ENCODE measurements at regions not wholly inside any gene's neighbourhood (a gene's known extent, or its start where the extent isn't known, plus 50 kb on each side); places are given as distances from the start of the nearest gene placed in this dataset.
"Not testable (repeated sequence)": the region's sequence is repeated elsewhere in the genome, so short reads cannot be mapped to it uniquely, and the experiment has no call there.

DNA sequence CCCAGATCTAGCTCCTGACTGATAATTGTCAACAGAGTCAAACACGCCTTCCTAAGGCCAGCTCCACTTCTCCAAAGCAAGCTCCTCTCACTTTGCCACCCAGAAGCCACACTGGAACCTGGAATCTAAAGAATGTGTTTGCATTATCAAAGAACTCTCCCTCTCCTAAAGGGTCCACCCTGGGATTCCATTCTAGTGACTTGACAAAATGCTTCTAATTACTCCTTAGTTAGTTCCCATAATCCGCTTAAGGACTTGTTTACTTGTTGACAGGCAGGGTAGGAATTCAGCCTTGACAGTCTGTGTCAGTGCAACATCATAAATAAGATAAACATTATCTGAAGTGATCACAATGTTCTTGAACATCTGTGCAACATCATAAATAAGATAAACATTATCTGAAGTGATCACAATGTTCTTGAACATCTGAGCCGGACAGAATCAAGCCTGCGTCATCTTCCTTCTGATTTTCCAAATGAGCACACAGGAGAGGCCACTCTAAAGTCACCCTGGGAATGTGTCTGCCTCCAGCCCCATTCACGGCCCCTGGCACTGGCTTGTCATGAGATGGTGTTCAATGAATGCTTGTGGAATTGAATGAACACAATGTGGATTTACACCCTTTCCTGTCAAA lies 512.1 kb downstream of the IRS2 start:
- peak; percentile 78 for DNase-seq (ENCODE audit: low read depth)

DNA sequence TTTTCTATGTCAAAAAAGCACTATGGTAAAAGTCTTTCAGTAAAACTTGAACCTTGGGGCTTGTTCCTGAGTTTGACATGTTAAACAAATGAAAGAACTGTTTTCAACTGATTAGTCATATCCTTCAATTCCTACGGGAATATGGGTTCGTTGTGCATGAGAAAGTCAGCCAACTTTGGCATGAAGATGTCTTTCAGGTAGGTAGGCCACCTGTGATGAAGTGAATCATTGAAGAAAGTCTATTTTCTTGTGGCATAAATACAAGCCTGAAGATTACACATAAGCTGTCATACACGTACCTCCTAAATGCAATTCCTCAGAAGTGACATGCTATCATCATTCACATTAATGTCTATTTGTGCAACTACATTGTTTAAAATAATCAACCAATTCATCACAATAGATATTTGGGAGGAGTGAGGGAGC lies 513.0 kb downstream of the IRS2 start:
- no peak for DNase-seq (ENCODE audit: low read depth)

DNA sequence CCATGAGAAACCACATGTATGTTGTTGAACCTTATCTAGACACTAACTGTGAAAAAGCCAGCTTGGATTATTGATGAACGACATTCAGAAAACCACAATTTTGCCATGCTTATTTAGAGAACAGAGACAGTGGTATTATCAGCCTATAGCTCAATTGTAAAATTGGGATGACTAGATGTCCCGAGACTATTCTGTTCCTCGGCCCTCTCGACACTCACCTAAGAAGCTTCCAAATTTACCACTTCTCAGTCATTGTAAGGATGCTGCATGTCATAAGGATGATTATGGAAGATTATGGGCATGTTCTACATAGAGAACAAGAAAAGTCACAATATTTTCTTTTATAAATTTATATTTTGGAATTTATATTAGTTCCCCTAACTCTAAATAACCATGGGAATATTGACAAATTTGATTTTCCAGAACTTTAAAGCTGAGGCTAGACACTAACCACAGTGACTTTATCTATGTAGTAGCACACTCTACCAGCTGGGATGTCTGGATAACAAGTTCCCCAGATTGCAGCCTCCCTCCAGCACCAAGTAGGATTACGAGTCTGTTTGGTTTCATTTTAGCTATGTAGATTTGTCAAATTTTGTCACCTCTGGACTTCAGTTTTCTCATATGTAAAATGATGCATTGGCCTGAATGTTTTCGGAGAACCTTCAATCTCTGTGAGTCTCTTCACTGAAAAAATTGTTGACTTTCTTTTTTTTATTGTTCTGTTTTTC lies 513.6 kb downstream of the IRS2 start:
- no peak for DNase-seq (ENCODE audit: low read depth)

DNA sequence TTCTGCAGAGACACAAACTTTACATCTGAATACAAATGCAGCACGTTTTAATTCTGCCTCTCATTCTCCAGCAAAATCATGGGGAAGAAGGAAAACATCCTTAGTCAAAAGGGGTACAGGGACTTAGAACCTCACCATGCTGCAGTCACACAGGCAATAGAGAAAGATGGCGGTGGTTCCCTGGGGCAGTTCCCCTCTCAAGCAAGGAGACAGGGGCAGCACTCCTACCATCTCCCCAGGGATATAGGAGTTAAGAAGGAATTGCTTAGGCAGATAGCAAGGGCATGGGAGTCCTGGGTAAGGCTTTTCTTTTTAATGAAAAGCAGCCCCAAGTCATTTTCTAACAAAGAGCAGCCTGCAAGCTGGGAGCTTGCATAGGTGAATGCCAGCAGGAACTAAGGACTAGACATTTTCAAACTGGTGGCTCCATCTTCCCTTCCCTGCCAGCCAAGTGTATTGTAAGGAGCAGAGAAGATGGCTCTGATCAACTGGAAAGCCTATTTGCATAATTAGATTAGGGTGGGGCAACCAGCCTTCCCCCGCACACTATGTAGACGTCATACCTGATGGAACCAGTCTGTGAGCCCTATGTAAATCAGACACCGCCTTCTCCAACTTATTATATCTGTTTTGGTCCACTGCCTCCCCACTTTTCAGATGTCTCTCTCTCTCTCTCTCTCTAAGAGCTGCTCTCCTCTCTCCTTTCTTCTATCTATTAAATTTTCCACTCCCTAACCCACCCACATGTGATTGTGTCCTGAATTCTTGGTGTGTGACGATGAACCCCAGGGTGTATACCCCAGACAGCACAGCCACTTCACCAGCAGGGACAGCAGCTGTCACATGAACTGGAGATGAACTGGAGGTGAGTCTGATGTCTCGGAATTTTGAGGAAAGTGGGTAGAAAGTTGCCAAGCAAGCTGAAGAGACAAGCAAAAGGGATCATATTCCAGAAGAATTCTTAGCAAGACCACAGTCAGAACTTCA lies 514.5 kb downstream of the IRS2 start:
- DNase-seq (ENCODE audit: low read depth), result no peak

DNA sequence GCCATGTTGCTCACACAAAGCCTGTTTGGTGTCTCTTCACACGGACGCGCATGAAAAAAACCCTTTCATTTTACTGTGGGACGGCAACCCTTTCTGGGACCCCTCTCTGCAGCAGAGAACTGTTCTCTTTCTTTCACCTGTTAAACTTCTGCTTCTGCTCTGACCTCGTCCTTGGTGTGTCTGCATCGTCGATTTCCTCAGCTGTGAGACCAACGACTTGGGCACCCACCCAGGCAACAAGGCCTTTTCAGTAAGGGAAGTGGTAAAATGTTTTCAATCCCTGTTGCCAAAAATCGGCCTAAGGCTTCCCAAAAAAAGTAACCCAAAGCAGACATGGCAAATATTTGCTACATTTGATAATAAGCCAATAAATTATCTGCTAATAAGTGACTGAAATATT lies 515.3 kb downstream of the IRS2 start:
- no peak for DNase-seq (ENCODE audit: low read depth)

DNA sequence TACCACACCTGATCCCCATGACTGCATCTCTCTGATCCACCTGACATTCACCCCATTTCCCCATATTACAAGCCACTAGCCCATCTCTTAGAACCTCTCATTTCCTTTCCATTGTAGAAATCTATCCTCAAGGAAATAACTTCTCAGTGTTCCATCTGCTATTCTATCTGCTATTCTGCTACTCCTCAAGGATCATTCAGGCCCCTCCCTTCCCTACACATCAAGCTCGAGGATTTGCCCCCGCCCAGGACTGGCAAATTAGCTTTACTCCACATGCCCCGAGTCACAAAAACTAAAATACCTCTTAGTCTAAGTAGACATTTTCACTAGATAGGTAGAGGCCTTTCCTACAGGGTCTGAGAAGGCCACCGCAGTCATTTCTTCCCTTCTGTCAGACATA lies 517.0 kb downstream of the IRS2 start:
- DNase-seq (ENCODE audit: low read depth), result not testable (repeated sequence)

DNA sequence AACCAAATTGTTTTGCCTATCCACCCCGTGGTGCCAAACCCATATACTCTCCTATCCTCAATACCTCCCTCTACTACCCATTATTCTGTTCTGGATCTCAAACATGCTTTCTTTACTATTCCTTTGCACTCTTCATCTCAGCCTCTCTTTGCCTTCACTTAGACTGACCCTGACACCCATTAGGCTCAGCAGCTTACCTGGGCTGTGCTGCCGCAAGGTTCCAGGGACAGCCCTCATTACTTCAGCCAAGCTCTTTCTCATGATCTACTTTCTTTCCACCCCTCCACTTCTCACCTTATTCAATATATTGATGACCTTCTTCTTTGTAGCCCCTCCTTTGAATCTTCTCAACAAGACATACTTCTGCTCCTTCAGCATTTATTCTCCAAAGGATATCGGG lies 517.9 kb downstream of the IRS2 start:
- not testable (repeated sequence) for DNase-seq (ENCODE audit: low read depth)

DNA sequence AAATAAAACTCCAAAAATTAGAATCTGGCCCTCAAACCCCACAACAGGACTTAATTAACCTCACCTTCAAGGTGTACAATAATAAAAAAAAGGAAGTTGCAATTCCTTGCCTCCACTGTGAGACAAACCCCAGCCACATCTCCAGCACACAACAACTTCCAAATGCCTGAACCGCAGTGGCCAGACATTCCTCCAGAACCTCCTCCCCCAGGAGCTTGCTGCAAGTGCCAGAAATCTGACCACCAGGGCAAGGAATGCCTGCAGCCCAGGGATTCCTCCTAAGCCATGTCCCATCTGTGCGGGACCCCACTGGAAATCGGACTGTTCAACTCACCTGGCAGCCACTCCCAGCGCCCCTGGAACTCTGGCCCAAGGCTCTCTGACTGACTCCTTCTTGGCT lies 519.0 kb downstream of the IRS2 start:
- DNase-seq (ENCODE audit: low read depth), result not testable (repeated sequence)

DNA sequence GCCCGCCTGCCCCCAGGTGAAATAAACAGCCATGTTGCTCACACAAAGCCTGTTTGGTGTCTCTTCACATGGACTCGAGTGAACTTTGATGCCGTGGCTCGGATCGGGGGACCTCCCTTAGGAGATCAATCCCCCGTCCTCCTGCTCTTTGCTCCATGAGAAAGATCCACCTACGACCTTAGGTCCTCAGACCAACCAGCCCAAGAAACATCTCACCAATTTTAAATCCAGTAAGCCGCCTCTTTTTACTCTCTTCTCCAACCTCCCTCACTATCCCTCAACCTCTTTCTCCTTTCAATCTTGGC lies 521.0 kb downstream of the IRS2 start:
- not testable (repeated sequence) for DNase-seq (ENCODE audit: low read depth)

DNA sequence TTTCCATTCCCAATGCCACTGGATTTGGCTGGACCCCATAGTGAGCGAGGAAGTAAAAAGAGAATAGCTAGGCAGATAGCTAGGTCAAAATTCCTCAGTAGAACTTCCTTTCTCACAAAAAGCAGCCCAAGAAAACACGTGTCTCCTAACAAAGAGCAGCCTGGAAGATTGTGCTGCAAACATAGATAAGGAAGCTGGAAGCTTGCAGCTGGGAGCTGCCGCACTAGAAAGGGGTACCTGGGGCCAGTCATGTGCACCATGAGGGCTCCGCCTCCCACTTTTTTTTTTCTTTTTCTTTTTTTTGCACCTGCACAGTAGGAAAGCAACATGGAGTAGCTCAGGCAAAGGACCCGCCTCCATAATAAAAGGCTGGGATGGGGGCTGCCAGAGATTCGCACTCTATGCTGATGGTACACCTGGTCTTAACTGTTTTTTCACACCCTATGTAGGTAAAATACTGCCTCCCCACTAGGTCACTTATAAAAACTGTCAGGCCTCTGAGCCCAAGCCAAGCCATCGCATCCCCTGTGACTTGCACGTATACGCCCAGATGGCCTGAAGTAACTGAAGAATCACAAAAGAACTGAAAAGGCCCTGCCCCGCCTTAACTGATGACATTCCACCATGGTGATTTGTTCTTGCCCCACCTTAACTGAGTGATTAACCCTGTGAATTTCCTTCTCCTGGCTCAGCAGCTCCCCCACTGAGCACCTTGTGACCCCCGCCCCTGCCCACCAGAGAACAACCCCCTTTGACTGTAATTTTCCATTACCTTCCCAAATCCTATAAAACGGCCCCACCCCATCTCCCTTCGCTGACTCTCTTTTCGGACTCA lies 521.6 kb downstream of the IRS2 start:
- DNase-seq (ENCODE audit: low read depth), result not testable (repeated sequence)

DNA sequence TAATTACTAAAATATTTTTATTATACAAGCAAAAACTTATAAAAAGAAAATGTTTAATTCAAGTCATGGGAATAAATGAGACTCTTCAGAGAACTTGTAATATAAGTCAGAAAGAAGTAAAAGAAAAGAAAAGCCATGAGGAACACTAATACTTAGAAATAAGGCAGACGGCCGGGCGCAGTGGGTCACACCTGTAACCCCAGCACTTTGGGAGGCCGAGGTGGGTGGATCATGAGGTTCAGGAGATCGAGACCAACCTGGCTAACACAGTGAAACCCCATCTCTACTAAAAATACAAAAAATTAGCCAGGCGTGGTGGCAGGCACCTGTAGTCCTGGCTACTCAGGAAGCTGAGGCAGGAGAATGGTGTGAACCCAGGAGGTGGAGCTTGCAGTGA lies 528.6 kb downstream of the IRS2 start:
- DNase-seq (ENCODE audit: low read depth), result not testable (repeated sequence)

All from non-pigmented ciliary epithelial cell (primary cell).